GM10248 (cell line): ENCODE measurements at regions not wholly inside any gene's neighbourhood (a gene's known extent, or its start where the extent isn't known, plus 50 kb on each side); places are given as distances from the start of the nearest gene placed in this dataset.
"Not testable (repeated sequence)": the region's sequence is repeated elsewhere in the genome, so short reads cannot be mapped to it uniquely, and the experiment has no call there.

Experiments
- CTCF ChIA-PET: fragments of 300-600 bp; sonication (Branson Sonifier 250); formaldehyde crosslinking; extraction: SDS; loops from one replicate; lab custom pipeline; 2021; ENCODE audit warnings: antibody characterized with exemption; lab: Yijun Ruan, JAX
- POLR2A ChIA-PET: fragments of 350-650 bp; sonication (Branson Sonifier 250); formaldehyde crosslinking; extraction: SDS; loops from one replicate; lab custom pipeline; 2020; ENCODE audit warnings: antibody characterized with exemption; lab: Yijun Ruan, JAX
- DNase-seq: peaks from one replicate; pipeline ENCODE4 v3.0.0; 2012; ENCODE audit errors: extremely low spot score
- TF ChIP-seq, protein P1 (sequence below): IDR thresholded peaks from 2 replicates; pipeline ENCODE4 v1.5.1; 2012; ENCODE audit warnings: mild to moderate bottlenecking, low read depth; ENCODE audit errors: extremely low read depth, missing control alignments, control extremely low read depth

DNA sequence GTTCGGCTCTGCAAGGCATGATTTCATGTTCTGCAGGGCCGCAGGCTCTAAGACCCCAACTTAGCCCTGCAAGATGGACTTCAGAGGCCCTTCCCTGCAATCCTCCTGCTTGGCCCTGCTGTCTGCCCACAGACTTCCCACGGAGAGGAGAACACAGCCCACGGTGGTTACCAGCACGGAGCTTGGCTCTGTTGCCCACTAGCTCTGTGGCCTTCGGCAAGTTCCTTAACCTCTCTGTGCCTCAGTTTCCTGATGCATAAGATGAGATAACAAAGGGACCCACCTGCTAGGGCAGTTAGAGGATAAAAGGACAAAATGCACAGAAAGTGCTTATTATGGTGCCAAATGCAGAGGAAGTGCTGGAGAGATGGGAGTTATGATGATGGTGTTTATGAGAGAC is 200.4 kb downstream of the HUNK start:
- ChIA-PET CTCF (interaction anchor here (1.6 kb wide), 1 partner anchor 20 kb away, joined by 3 read pairs; no protein-coding TSS in a partner anchor), POLR2A (no interaction called here)

GRCh38 chr21:32071620-32072019 is 198.8 kb downstream of the HUNK start:
- POLR2A ChIA-PET, DNase-seq: not testable (repeated sequence)
- CTCF ChIA-PET: interaction anchor here (1.6 kb wide), 1 partner anchor 19 kb away, joined by 3 read pairs; no protein-coding TSS in a partner anchor

More for the DNA sequence above, 200.4 kb downstream of the HUNK start:
- DNase-seq: no peak
- TF ChIP-seq, protein P1, sequence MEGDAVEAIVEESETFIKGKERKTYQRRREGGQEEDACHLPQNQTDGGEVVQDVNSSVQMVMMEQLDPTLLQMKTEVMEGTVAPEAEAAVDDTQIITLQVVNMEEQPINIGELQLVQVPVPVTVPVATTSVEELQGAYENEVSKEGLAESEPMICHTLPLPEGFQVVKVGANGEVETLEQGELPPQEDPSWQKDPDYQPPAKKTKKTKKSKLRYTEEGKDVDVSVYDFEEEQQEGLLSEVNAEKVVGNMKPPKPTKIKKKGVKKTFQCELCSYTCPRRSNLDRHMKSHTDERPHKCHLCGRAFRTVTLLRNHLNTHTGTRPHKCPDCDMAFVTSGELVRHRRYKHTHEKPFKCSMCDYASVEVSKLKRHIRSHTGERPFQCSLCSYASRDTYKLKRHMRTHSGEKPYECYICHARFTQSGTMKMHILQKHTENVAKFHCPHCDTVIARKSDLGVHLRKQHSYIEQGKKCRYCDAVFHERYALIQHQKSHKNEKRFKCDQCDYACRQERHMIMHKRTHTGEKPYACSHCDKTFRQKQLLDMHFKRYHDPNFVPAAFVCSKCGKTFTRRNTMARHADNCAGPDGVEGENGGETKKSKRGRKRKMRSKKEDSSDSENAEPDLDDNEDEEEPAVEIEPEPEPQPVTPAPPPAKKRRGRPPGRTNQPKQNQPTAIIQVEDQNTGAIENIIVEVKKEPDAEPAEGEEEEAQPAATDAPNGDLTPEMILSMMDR: no peak

- DNase-seq: no peak
- CTCF ChIA-PET: no interaction called here
- POLR2A ChIA-PET: no interaction called here
- TF ChIP-seq, protein P1: no peak
These were observed 198.0 kb downstream of the HUNK start for GRCh38 chr21:32070676-32071330.

DNA sequence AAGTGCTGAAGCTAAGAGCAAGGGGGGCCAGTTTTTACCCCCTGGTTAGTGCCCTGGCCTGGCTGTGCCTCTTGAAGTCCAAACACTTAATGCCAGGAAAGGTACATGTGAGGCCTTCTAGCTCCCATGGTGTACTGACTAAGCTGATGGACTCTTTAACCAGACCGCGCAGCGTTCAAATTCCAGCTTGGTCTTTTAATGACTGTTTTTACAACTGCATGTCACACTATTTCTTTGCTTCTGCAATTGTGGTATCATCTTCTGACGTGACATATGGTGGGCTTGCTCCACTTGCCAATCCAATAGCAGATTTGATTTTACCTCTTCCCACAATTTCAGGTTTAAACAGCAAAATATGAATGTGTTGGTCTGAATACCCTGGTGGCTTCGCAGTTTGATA is 197.3 kb downstream of the HUNK start:
- ChIA-PET CTCF (no interaction called here), POLR2A (no interaction called here)
- TF ChIP-seq, protein P1: no peak
- no peak for DNase-seq

GRCh38 chr21:32065654-32066053 is 192.8 kb downstream of the HUNK start:
- POLR2A ChIA-PET: no interaction called here
- TF ChIP-seq, protein P1: no peak
- DNase-seq: no peak
- CTCF ChIA-PET: interaction anchor here (1.2 to 1.8 kb wide), 2 partner anchors 11 to 13 kb away, joined by 3 to 4 read pairs; no protein-coding TSS in a partner anchor

DNA sequence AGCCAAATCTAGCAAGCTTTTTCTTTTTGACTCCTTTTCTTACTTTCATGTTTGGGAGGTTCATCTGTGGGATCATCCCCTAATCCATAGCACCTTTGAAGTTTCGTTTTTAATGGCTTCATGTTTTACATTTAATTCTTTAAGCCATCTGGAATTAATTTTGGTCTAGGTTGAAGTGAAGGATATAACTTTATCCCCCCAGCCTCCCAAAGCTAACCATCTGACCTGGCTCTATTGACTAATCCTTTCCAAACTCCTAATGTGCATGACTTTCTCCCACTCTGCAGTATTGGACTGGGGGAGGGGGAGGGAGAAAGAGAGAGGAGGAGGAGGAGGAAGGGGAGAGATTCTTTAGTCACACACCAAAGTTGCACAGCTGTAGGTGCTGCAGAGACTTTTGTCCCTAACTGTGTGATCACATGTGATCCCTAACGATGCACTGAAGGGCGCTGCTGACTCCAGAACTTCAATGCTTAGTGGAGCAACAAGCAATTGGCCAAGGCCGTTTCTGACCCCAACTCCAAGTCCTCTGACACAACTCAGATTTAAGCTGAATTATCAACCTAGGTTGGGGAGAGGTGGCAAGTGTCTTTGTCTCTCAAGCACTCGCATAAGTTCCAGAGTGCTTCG is 191.6 kb downstream of the HUNK start:
- TF ChIP-seq, protein P1: no peak
- no peak for DNase-seq
- ChIA-PET CTCF (interaction anchor here (1.0 to 1.8 kb wide), 4 partner anchors 11 to 32 kb away, joined by 3 to 4 read pairs (median 4); no protein-coding TSS in a partner anchor), POLR2A (no interaction called here)
